ENCODE measurements at regions not wholly inside any gene's neighbourhood (a gene's known extent, or its start where the extent isn't known, plus 50 kb on each side); places are given as distances from the start of the nearest gene placed in this dataset.

DNA sequence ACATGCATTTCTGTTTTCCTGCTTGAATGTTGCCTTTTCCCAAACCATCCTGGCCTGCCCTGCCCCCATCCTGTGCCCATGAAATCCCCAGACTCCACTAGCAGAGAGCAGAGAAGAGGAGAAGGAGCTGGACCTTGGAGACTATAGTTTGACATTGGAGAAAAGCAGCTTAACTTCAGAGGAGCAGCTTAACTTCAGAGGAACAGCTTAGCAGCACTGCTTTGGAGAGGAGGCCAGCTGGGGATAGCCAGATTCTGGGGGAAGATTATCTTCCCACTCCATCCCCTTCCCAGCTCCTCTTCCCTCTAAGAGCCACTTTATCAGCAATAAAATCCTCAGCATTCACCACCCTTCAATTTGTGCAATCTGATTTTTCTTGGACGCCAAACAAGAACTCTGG lies 443.0 kb downstream of the PCDH10 start:
- H3K4me3 ChIP-seq (ENCODE audit: low read depth, low read length), result no peak overlapping the region
- DNase-seq (ENCODE audit: low read depth), result no peak
- H3K36me3 ChIP-seq (ENCODE audit: control insufficient read depth, insufficient read depth, low read length), result no peaks in the 10 kb centered on the region
- TF ChIP-seq, protein P1, sequence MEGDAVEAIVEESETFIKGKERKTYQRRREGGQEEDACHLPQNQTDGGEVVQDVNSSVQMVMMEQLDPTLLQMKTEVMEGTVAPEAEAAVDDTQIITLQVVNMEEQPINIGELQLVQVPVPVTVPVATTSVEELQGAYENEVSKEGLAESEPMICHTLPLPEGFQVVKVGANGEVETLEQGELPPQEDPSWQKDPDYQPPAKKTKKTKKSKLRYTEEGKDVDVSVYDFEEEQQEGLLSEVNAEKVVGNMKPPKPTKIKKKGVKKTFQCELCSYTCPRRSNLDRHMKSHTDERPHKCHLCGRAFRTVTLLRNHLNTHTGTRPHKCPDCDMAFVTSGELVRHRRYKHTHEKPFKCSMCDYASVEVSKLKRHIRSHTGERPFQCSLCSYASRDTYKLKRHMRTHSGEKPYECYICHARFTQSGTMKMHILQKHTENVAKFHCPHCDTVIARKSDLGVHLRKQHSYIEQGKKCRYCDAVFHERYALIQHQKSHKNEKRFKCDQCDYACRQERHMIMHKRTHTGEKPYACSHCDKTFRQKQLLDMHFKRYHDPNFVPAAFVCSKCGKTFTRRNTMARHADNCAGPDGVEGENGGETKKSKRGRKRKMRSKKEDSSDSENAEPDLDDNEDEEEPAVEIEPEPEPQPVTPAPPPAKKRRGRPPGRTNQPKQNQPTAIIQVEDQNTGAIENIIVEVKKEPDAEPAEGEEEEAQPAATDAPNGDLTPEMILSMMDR (IDR thresholded peaks at IDR 0.05; ENCODE audit: insufficient read depth, low read depth, low read length), result no peak
- ChIA-PET CTCF (interaction anchor here (0.9 kb wide), 1 partner anchor 11 kb away, joined by 3 read pairs; no protein-coding TSS in a partner anchor), POLR2A (no interaction called here)
- H3K27me3 ChIP-seq (ENCODE audit: control insufficient read depth, insufficient read depth, low read length), result no peaks in the 10 kb centered on the region

DNA sequence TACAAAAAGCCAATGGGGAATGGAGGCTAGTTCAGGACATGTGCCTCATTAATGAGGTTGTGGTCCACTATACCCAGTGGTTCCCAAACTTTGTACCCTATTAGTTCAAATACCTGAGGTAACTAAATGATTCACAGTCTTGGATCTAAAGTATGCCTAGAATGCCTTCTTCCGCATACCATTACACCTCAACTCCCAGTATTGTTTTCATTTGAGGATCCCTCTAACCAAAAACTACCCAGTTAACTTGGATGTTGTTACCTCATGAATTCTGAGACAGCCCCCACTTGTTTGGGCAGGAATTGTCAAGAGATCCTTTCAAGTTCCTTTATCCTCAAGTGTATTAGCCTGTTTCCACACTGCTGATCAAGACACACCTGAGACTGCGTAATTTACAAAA lies 439.2 kb downstream of the PCDH10 start:
- ChIA-PET POLR2A (no interaction called here), CTCF (no interaction called here)
- Histone ChIP-seq H3K36me3 (ENCODE audit: control insufficient read depth, insufficient read depth, low read length) (no peaks in the 10 kb centered on the region), H3K27me3 (ENCODE audit: control insufficient read depth, insufficient read depth, low read length) (no peaks in the 10 kb centered on the region), H3K4me3 (ENCODE audit: low read depth, low read length) (no peak overlapping the region)
- TF ChIP-seq, protein P1 (IDR thresholded peaks at IDR 0.05; ENCODE audit: insufficient read depth, low read depth, low read length), result no peak
- no peak for DNase-seq (ENCODE audit: low read depth)

DNA sequence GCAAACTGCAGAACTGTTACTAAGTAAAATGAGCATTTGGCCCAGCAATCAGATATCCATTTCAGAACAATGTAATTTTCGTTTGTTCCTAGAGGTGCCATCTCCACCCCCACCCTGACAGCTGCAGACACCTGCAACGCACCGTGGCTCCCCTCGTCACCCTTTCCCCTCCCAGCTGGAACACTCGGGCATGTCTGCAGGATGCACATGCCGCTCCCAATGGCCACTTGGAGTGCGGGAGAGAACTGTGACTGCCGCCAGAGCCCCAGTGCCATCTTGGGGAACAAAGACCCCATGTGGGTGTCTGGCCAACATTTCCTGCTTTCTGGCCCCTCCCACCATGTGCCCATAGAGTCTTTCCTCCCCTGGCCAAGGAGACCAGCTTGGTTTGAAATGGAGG lies 436.2 kb downstream of the PCDH10 start:
- ChIA-PET CTCF (interaction anchor here (1.2 kb wide), 1 partner anchor 1321 kb away, joined by 3 read pairs; no protein-coding TSS in a partner anchor), POLR2A (no interaction called here)
- DNase-seq (ENCODE audit: low read depth), result no peak
- TF ChIP-seq, protein P1 (IDR thresholded peaks at IDR 0.05; ENCODE audit: insufficient read depth, low read depth, low read length), result no peak
- H3K27me3 ChIP-seq (ENCODE audit: control insufficient read depth, insufficient read depth, low read length), result no peaks in the 10 kb centered on the region
- H3K36me3 ChIP-seq (ENCODE audit: control insufficient read depth, insufficient read depth, low read length), result no peaks in the 10 kb centered on the region
- no peak overlapping the region for H3K4me3 ChIP-seq (ENCODE audit: low read depth, low read length)

DNA sequence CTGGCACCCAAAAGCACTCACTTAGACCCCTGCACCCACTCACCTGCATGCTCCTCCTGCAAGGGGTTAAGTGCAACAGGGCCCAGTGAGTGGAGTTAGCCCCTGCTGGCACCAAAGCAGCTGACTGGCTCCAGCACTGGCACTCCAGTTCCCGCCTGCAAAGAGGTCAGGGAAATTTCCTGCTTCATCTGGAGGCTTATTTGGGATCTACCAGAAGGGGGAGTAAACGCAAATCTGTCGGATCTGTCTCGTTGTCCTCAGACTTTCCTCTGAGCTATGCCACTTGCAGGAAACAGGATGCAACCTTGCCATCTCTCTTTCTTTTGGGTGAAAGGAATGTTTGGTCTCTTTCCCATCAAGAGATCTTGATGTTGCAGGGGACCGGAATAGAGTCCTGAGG lies 435.6 kb downstream of the PCDH10 start:
- H3K4me3 ChIP-seq (ENCODE audit: low read depth, low read length), result no peak overlapping the region
- no peaks in the 10 kb centered on the region for H3K36me3 ChIP-seq (ENCODE audit: control insufficient read depth, insufficient read depth, low read length)
- no peaks in the 10 kb centered on the region for H3K27me3 ChIP-seq (ENCODE audit: control insufficient read depth, insufficient read depth, low read length)
- no peak for DNase-seq (ENCODE audit: low read depth)
- TF ChIP-seq, protein P1 (IDR thresholded peaks at IDR 0.05; ENCODE audit: insufficient read depth, low read depth, low read length), result no peak
- CTCF ChIA-PET, result interaction anchor here (1.2 kb wide), 1 partner anchor 1322 kb away, joined by 3 read pairs; no protein-coding TSS in a partner anchor
- POLR2A ChIA-PET, result no interaction called here

DNA sequence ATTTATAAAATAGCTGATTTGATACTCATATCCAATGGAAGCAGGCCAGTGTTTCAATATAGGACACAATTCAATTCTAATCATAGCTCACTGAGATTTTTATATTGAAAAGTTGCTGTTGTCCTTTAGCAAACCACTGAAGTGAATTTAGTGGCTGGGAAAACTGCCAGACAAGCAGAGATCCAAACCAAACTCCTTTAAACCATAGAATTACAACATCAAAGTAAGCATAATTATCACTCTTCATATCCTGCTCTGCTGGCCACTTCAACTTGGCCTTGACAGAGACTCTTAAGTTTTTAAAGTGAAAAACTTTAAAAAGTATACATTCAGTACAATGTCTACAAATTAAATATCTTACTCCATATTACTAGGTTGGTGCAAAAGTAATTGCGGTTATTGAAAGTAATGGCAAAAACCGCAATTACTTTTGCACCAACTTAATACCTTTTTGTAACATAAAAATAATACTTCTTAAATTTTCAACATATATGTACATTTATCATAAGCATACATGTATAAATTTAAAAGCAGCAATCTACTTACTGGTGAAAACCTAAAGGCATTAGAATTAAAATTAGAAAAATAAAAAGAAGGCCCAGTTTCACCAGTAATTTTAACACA lies 433.0 kb downstream of the PCDH10 start:
- no peak overlapping the region for H3K4me3 ChIP-seq (ENCODE audit: low read depth, low read length)
- no peaks in the 10 kb centered on the region for H3K36me3 ChIP-seq (ENCODE audit: control insufficient read depth, insufficient read depth, low read length)
- DNase-seq (ENCODE audit: low read depth), result no peak
- CTCF ChIA-PET, result no interaction called here
- TF ChIP-seq, protein P1 (IDR thresholded peaks at IDR 0.05; ENCODE audit: insufficient read depth, low read depth, low read length), result no peak
- POLR2A ChIA-PET, result no interaction called here
- no peaks in the 10 kb centered on the region for H3K27me3 ChIP-seq (ENCODE audit: control insufficient read depth, insufficient read depth, low read length)
